HCT116 (cell line): ENCODE measurements at regions not wholly inside any gene's neighbourhood (a gene's known extent, or its start where the extent isn't known, plus 50 kb on each side); places are given as distances from the start of the nearest gene placed in this dataset.

Experiments
- ATAC-seq: fragments of 200-7000 bp; cut with Tn5 transposase; 2 replicates; pipeline ENCODE4 v1.9.1; 2020; ENCODE audit warnings: mild to moderate bottlenecking, moderate library complexity
- BruUV-seq: library from RNA; stranded (reverse); fragments of 400-500 nt; replicated peaks from 2 replicates; lab custom pipeline; 2021; lab: Mats Ljungman, UMichigan
- CTCF ChIA-PET: fragments of 300-600 bp; sonication (Branson Sonifier 250); formaldehyde crosslinking; loops from one replicate; lab custom pipeline; 2021; ENCODE audit warnings: antibody characterized with exemption; lab: Charles Lee
- POLR2A ChIA-PET: fragments of 300-600, 350-600 bp; sonication (Branson Sonifier 250); formaldehyde crosslinking; loops from one replicate; lab custom pipeline; 2021; ENCODE audit warnings: antibody characterized with exemption; lab: Charles Lee
- RAD21 ChIA-PET, 2 experiments: fragments of 300-600 bp; sonication (Branson Sonifier 250); formaldehyde crosslinking; loops; one replicate each; lab custom pipeline; 2023; ENCODE audit warnings: low total read pairs in 2 of 2; ENCODE audit not compliant: uncharacterized antibody in 2 of 2, unreplicated experiment in 2 of 2, low non-redundant PET in 1 of 2; lab: Charles Lee
- DNase-seq: peaks from one replicate; pipeline ENCODE4 v3.0.0-alpha.2; 2010; ENCODE audit warnings: low read depth, low spot score
- H2AFZ ChIP-seq: fragments of 200-600 bp; shearing (Covaris generic), sonication (generic); 2 replicates; pipeline ENCODE4 v1.6.1; 2017; ENCODE audit warnings: low read depth, mixed run types, mixed read lengths, antibody characterized with exemption, low read length; ENCODE audit not compliant: poor library complexity, severe bottlenecking
- H3K27ac ChIP-seq: 2 replicates; pipeline ENCODE4 v1.5.1; 2012; ENCODE audit warnings: low read depth, low read length
- H3K27me3 ChIP-seq: fragments of 200-600 bp; sonication (generic); 2 replicates; pipeline ENCODE4 v1.6.1; 2016; ENCODE audit warnings: mixed run types, low read length, mixed read lengths; ENCODE audit not compliant: insufficient read depth
- H3K36me3 ChIP-seq, 2 experiments: fragments of 200-500 bp in 1 of 2; fragments of 200-600 bp in 1 of 2; sonication (Bioruptor generic) in 1 of 2; sonication (generic) in 1 of 2; 2 replicates each; pipeline versions ENCODE4 v1.5.1 to v1.6.1; 2014 to 2016; ENCODE audit warnings: low read length in 2 of 2, inconsistent platforms in 1 of 2, mixed read lengths in 1 of 2, mixed run types in 1 of 2; ENCODE audit not compliant: insufficient read depth in 2 of 2, control insufficient read depth in 1 of 2
- H3K4me1 ChIP-seq, 2 experiments: fragments of 200-600 bp in 1 of 2; sonication (generic) in 1 of 2; 2 replicates each; pipeline versions ENCODE4 v1.5.1 to v1.6.1; 2012 to 2017; ENCODE audit warnings: low read length in 2 of 2, inconsistent platforms in 1 of 2, mild to moderate bottlenecking in 1 of 2, mixed read lengths in 1 of 2, mixed run types in 1 of 2, moderate library complexity in 1 of 2; ENCODE audit not compliant: insufficient read depth in 2 of 2, control insufficient read depth in 1 of 2
- H3K4me2 ChIP-seq: fragments of 200-600 bp; sonication (generic); 2 replicates; pipeline ENCODE4 v1.6.1; 2017; ENCODE audit warnings: mixed run types, low read length, mixed read lengths
- H3K4me3 ChIP-seq, 2 experiments: fragments of 200-600 bp in 1 of 2; sonication (generic) in 1 of 2; replicated peaks in 1 of 2; 2 replicates each; pipeline ENCODE4 v1.5.1; 2011 to 2016; ENCODE audit warnings: low read length in 2 of 2, control low read depth in 1 of 2, low read depth in 1 of 2, mild to moderate bottlenecking in 1 of 2, mixed read lengths in 1 of 2, mixed run types in 1 of 2
- H3K79me2 ChIP-seq: fragments of 200-600 bp; sonication (generic); 2 replicates; pipeline ENCODE4 v1.6.1; 2017; ENCODE audit warnings: mild to moderate bottlenecking, mixed run types, low read length, moderate library complexity, mixed read lengths; ENCODE audit not compliant: insufficient read depth
- H3K9ac ChIP-seq: fragments of 200-600 bp; sonication (generic); 2 replicates; pipeline ENCODE4 v1.6.1; 2016; ENCODE audit warnings: low read length, mixed read lengths
- H3K9me2 ChIP-seq: fragments of 200-600 bp; sonication (generic), shearing (Covaris generic); 2 replicates; pipeline ENCODE4 v1.6.1; 2017; ENCODE audit warnings: mixed run types, mild to moderate bottlenecking, moderate library complexity; ENCODE audit not compliant: insufficient read depth
- H3K9me3 ChIP-seq, 2 experiments: fragments of 200-500 bp in 1 of 2; fragments of 200-600 bp in 1 of 2; sonication (Bioruptor generic) in 1 of 2; sonication (generic) in 1 of 2; 2 replicates each; pipeline ENCODE4 v1.6.1; 2014 to 2017; ENCODE audit warnings: low read length in 2 of 2, mixed read lengths in 2 of 2, inconsistent platforms in 1 of 2, low read depth in 1 of 2, mild to moderate bottlenecking in 1 of 2, mixed run types in 1 of 2, moderate library complexity in 1 of 2; ENCODE audit not compliant: control insufficient read depth in 1 of 2, insufficient read depth in 1 of 2
- H4K20me1 ChIP-seq: fragments of 200-600 bp; sonication (generic), shearing (Covaris generic); 2 replicates; pipeline ENCODE4 v1.6.1; 2017; ENCODE audit warnings: mixed run types, mild to moderate bottlenecking, moderate library complexity; ENCODE audit not compliant: insufficient read depth
- CBX3 ChIP-seq: IDR thresholded peaks from 2 replicates; pipeline ENCODE4 v1.6.1; 2012; ENCODE audit warnings: low read depth
- CEBPB ChIP-seq: IDR thresholded peaks from 2 replicates; pipeline ENCODE4 v1.6.1; 2012; ENCODE audit warnings: low read depth
- ELF1 ChIP-seq: IDR thresholded peaks from 2 replicates; pipeline ENCODE4 v1.6.1; 2012; ENCODE audit warnings: low read depth, borderline replicate concordance
- EZH2phosphoT487 ChIP-seq: fragments of 200-600 bp; IDR thresholded peaks from 2 replicates; pipeline ENCODE4 v1.6.1; 2018; ENCODE audit warnings: antibody characterized with exemption, borderline replicate concordance
- FOSL1 ChIP-seq: IDR thresholded peaks from 2 replicates; pipeline ENCODE4 v1.6.1; 2012; ENCODE audit warnings: low read depth
- JUND ChIP-seq: IDR thresholded peaks from 2 replicates; pipeline ENCODE4 v1.6.1; 2012
- POLR2A ChIP-seq: IDR thresholded peaks from 2 replicates; pipeline ENCODE4 v1.7.0; 2011; ENCODE audit warnings: borderline replicate concordance; ENCODE audit not compliant: insufficient read depth, insufficient read length; ENCODE audit errors: extremely low read depth
- POLR2AphosphoS5 ChIP-seq: IDR thresholded peaks from 2 replicates; pipeline ENCODE4 v1.6.1; 2011; ENCODE audit warnings: mild to moderate bottlenecking, low read depth, low read length, moderate library complexity
- RAD21 ChIP-seq: IDR thresholded peaks from 2 replicates; pipeline ENCODE4 v1.6.1; 2012; ENCODE audit warnings: low read depth, mild to moderate bottlenecking
- SP1 ChIP-seq: IDR thresholded peaks from 2 replicates; pipeline ENCODE4 v1.6.1; 2012; ENCODE audit warnings: low read depth
- TCF7L2 ChIP-seq: IDR thresholded peaks from 2 replicates; pipeline ENCODE4 v1.7.0; 2011; ENCODE audit warnings: borderline replicate concordance, inconsistent platforms; ENCODE audit not compliant: insufficient read depth, insufficient read length; ENCODE audit errors: extremely low read depth
- YY1 ChIP-seq: IDR thresholded peaks from 2 replicates; pipeline ENCODE4 v1.6.1; 2011; ENCODE audit warnings: low read length, low read depth, moderate library complexity, mild to moderate bottlenecking; ENCODE audit not compliant: insufficient replicate concordance; ENCODE audit errors: extremely low read depth
- intact Hi-C: fragments of 100-400 bp; cut with micrococcal nuclease; formaldehyde crosslinking; loops from 2 replicates; pipeline ENCODE4 v1.10.0; 2022
- TF ChIP-seq, protein P1 (sequence below): IDR thresholded peaks from 2 replicates; pipeline ENCODE4 v1.6.1; 2011; ENCODE audit warnings: mild to moderate bottlenecking, low read length, moderate library complexity; ENCODE audit not compliant: insufficient replicate concordance; ENCODE audit errors: extremely low read depth
- TF ChIP-seq, protein P2 (sequence below), 3 experiments: fragments of 200-600 bp in 1 of 3; sonication (generic) in 1 of 3; IDR thresholded peaks in 2 of 3; conservative IDR thresholded peaks in 1 of 3; 2 replicates each; pipeline ENCODE4 v1.5.1; 2012 to 2017; ENCODE audit warnings: low read depth in 2 of 3, low read length in 2 of 3, antibody characterized with exemption in 1 of 3, borderline replicate concordance in 1 of 3, control low read depth in 1 of 3, mild to moderate bottlenecking in 1 of 3, mixed read lengths in 1 of 3, mixed run types in 1 of 3, moderate library complexity in 1 of 3; ENCODE audit not compliant: insufficient read depth in 1 of 3
- TF ChIP-seq, protein P3 (sequence below): IDR thresholded peaks from 2 replicates; pipeline ENCODE4 v1.6.1; 2012

DNA sequence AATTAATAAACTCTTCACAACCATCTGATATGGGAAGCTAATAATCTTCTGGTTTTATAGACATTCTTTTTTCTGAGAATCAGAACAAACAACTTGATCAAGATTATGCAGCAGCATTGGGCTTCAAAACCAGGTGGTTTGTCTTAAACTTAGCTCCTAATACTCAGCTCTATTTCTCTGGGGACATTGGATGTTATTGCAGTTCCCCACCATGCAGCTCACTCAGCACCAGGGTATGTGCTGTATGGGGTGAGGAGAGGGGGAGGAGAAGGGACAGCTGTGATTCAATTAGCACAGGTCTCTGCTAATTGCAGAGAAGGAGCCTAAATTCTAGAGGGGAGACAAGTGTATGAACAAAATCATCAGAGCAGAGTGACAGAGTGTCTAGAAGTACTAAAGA is 210.7 kb upstream of the TNC start (continued):
- TF ChIP-seq CBX3 (no peak), YY1 (no peak)
- TF ChIP-seq, all 23 proteins: peak for 0

DNA sequence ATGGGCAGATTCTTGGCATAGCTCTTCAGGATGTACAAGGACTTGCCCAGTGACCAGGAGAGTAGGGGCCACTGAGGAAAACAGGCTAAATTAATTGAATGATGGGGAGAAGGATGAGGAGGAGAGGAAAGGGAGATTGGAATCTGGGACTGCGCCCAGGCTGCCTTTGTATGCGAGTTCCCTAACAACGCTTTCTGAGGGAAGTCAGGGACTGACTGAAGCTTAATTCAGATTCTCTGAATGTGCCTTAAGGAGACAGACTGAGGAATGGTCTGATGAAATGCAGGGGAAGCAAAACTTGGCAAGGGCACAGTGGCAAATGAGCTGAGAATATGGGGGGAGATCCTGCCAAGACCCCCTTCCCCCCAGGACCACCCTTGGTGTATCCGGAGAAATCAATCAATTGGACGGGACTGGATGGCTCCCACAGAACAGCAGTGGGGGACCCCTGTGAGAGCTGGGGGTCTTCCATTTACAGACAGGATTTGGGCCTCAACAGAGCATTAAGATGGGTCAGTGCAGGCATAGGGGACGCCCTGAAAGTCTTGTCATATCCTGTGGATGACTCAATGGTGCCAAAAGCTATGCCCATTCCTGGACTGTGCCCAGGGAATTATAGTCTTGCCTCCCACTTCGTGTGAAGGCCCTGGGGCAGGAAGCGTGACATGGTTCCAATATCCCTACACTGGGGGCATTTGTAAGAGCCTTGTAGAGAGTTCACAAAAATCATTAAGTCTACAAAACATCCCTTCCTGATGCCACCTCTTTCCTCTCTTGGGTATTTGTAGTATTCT is 215.5 kb upstream of the TNC start:
- CTCF ChIA-PET, result no interaction called here

More for the DNA sequence above, 215.5 kb upstream of the TNC start:
- H3K9me2 ChIP-seq, result no peaks in the 10 kb centered on the region
- H3K4me2 ChIP-seq, result no peak overlapping the region
- POLR2A ChIA-PET, result no interaction called here
- H3K27ac ChIP-seq, result no peak overlapping the region
- intact Hi-C loops, result no loop called here
- H3K9ac ChIP-seq, result no peak overlapping the region
- no peak for DNase-seq
- H2AFZ ChIP-seq, result no peak overlapping the region
- H3K27me3 ChIP-seq, result 0 out of 2 replicates have a peak, but pooled peaks cover 2% of the 10 kb centered on the region
- H3K4me3 ChIP-seq, result no peak overlapping the region
- no TSS peak for BruUV-seq
- no peaks in the 10 kb centered on the region for H3K4me1 ChIP-seq
- TF ChIP-seq POLR2AphosphoS5 (no peak), RAD21 (no peak), YY1 (no peak), CEBPB (no peak), TCF7L2 (no peak), JUND (no peak), ELF1 (no peak), POLR2A (no peak), CBX3 (no peak), SP1 (no peak), FOSL1 (no peak), EZH2phosphoT487 (no peak)
- TF ChIP-seq, protein P1, sequence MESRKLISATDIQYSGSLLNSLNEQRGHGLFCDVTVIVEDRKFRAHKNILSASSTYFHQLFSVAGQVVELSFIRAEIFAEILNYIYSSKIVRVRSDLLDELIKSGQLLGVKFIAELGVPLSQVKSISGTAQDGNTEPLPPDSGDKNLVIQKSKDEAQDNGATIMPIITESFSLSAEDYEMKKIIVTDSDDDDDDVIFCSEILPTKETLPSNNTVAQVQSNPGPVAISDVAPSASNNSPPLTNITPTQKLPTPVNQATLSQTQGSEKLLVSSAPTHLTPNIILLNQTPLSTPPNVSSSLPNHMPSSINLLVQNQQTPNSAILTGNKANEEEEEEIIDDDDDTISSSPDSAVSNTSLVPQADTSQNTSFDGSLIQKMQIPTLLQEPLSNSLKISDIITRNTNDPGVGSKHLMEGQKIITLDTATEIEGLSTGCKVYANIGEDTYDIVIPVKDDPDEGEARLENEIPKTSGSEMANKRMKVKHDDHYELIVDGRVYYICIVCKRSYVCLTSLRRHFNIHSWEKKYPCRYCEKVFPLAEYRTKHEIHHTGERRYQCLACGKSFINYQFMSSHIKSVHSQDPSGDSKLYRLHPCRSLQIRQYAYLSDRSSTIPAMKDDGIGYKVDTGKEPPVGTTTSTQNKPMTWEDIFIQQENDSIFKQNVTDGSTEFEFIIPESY, result no peak
- TF ChIP-seq, protein P2, sequence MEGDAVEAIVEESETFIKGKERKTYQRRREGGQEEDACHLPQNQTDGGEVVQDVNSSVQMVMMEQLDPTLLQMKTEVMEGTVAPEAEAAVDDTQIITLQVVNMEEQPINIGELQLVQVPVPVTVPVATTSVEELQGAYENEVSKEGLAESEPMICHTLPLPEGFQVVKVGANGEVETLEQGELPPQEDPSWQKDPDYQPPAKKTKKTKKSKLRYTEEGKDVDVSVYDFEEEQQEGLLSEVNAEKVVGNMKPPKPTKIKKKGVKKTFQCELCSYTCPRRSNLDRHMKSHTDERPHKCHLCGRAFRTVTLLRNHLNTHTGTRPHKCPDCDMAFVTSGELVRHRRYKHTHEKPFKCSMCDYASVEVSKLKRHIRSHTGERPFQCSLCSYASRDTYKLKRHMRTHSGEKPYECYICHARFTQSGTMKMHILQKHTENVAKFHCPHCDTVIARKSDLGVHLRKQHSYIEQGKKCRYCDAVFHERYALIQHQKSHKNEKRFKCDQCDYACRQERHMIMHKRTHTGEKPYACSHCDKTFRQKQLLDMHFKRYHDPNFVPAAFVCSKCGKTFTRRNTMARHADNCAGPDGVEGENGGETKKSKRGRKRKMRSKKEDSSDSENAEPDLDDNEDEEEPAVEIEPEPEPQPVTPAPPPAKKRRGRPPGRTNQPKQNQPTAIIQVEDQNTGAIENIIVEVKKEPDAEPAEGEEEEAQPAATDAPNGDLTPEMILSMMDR (IDR thresholded peaks at IDR 0.05 in 2 of 3, conservative IDR thresholded peaks at IDR 0.05 in 1 of 3; ENCODE audit: borderline replicate concordance in 1 of 3, insufficient read depth in 1 of 3, low read depth in 2 of 3, low read length in 2 of 3), result no peak
- TF ChIP-seq, protein P3, sequence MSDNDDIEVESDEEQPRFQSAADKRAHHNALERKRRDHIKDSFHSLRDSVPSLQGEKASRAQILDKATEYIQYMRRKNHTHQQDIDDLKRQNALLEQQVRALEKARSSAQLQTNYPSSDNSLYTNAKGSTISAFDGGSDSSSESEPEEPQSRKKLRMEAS, result no peak
- H4K20me1 ChIP-seq, result no peaks in the 10 kb centered on the region
- H3K9me3 ChIP-seq, result no peaks in the 10 kb centered on the region
- H3K36me3 ChIP-seq, result no peaks in the 10 kb centered on the region
- no peaks in the 10 kb centered on the region for H3K79me2 ChIP-seq
- RAD21 ChIA-PET, result no interaction called here
- ATAC-seq, result no peak
